Activated CD4-positive, alpha-beta T cell treated with anti-CD3 and anti-CD28 coated beads, Interleukin-10, Interleukin-2, amounts not matched to agents 100 ng/mL and 50 ng/mL, durations not matched to agents 16 hours and 8 hours (primary cell): ENCODE measurements at regions not wholly inside any gene's neighbourhood (a gene's known extent, or its start where the extent isn't known, plus 50 kb on each side); places are given as distances from the start of the nearest gene placed in this dataset.
"Not testable (repeated sequence)": the region's sequence is repeated elsewhere in the genome, so short reads cannot be mapped to it uniquely, and the experiment has no call there.

ENCODE experiments used
- DNase-seq: peaks from one replicate; pipeline ENCODE4 v3.0.0-alpha.2; 2020

GRCh38 chr11:38384568-38384967 is 1786.5 kb upstream of the RAG2 start:
- DNase-seq = no peak

- no peak for DNase-seq
These were observed 1767.2 kb upstream of the RAG2 start for GRCh38 chr11:38365274-38365673.

- DNase-seq = no peak
These were observed 1758.2 kb upstream of the RAG2 start for GRCh38 chr11:38356255-38356654.

- no peak for DNase-seq
These were observed 1747.2 kb upstream of the RAG2 start for GRCh38 chr11:38345286-38345685.

DNA sequence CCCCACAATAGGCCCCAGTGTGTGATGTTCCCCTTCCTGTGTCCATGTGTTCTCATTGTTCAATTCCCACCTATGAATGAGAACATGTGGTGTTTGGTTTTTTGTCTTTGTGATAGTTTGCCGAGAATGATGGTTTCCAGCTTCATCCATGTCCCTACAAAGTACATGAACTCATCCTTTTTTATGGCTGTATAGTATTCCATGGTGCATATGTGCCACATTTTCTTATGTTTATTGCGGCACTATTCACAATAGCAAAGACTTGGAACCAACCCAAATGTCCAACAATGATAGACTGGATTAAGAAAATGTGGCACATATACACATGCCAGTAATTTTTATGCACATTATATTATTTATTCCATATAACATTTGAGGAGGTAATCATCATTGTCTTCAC is 1743.6 kb upstream of the RAG2 start:
- not testable (repeated sequence) for DNase-seq

GRCh38 chr11:38339835-38340440 is 1741.9 kb upstream of the RAG2 start:
- no peak for DNase-seq

DNA sequence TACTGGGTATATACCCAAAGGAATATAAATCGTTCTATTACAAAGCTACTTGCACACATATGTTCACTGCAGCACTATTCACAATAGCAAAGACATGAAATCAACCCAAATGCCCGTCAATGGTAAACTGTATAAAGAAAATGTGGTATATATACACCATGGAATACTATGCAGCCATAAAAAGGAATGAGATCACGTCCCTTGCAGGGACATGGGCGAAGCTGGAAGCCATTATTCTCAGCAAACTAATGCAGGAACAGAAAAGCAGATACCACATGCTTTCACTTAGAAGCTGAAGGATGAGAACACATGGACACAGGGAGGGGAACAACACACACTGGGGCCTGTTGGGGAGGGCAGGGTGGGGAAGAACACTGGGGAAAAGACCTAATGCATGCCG is 1740.0 kb upstream of the RAG2 start:
- DNase-seq = not testable (repeated sequence)

DNA sequence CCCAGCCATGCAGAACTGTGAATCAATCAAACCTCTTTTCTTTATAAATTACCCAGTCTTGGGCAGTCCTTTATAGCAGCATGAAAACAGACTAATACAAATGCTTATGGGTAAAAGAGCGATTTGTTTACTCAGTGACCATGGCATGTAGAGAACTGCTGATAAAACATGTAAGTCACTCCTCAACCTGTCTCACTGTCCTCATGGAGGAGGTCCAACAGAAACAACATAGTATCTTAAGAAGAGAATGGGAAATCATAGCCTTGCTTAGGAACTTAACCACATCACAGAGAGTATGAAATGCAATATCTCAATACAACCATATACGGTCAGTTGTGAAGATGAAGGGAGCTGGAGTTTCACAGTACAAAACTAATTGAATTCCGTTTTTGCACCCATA is 1734.0 kb upstream of the RAG2 start:
- no peak for DNase-seq

GRCh38 chr11:38330578-38330977 is 1732.5 kb upstream of the RAG2 start:
- DNase-seq = no peak

DNA sequence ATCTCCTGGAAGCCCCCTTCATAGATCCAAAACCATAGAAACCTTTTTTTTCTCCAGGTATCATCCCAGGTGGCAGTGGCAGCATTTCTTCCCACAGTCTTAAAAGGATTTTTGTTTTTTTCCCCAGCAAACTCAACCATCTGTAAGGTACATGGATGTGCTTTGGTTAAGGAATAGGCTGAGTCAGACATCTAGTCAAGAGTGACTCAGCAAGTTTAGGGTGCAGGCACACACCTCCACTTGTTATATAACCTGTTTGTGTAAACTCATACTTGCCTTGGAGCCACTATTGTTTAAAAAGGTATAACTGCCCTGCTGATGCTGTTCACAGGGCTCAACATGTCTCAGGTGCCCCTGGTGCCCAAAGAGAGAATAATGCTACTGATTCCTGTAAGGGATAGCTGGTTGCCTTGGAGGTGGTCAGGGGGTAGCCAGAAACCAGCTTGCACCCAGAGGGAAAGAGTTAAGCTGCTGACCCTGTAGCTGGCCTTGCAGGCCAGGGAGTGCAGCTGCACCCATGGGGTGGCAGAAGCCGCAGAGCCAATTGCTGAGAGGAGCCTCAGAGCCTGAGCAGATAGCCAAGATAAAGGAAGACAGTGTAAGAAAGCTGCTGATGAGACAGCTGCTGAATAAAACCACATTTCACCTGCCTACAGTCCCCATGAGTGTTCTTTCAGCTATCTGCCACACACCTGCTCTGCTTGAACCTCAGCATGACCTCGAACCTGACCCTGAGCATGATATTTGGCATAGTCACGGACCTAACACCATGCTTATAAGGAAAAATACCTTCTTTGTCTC is 1726.1 kb upstream of the RAG2 start:
- DNase-seq = no peak

DNA sequence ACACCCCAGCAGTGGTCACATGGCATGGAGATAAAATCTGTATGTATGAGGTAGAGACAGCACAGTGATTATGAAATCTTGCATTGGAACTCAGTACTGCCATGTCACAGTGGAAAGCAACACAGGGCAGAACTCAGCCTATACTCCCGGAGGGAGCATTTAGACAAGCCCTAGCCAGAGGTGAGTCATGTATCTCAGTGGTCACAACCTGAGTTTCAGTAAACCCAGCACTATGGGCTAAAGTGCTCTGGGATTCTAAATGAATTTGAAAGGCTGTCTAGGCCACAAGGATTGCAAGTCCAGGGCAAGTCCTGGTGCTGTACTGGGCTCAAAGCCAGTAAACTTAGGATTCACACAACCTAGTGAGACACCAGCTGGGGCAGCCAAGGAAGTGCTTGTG is 1717.1 kb upstream of the RAG2 start:
- no peak for DNase-seq

- DNase-seq = no peak
These were observed 1709.4 kb upstream of the RAG2 start for GRCh38 chr11:38307455-38307854.

DNA sequence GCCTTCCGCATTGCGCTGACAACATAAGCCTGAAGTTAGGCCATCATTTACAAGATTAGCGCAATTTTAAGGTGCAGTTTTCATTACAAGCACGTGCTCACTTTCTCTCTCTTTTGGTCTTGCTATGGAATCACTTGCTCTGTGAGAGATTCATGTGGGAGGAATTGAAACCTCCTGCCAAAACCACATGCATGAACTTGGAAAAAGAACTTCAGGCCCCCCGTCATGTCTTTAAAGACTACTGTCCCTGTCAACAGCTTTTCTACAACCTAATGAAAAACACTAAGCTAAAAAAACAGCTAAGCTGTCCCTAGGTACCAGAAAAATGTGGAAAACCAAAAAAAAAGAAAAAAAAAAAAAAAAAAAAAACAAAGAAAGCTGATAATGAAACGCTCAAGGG is 1707.6 kb upstream of the RAG2 start:
- DNase-seq = no peak

DNA sequence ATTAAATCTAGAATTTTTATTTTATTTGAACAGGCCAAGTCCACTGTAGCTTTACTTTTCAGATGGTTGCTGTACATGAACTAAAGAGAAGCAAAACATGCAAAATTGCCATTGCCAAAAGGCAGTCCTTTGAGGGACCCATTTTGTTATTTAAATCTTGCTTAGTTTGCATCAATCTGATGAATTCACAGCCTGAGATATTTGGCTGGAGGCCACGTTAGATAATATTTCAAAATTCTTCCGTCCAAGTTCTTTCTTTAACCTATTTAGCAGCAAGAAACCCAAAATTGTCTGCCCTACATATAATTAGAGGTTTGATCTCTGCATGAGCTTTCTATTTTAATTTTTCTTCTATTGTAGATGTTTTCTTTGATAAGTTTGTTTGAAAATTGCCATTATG is 1706.9 kb upstream of the RAG2 start:
- no peak for DNase-seq

- DNase-seq = no peak
These were observed 1704.5 kb upstream of the RAG2 start for GRCh38 chr11:38302564-38302963.

- DNase-seq = no peak
These were observed 1702.5 kb upstream of the RAG2 start for GRCh38 chr11:38300570-38300969.

- no peak for DNase-seq
These were observed 1698.3 kb upstream of the RAG2 start for GRCh38 chr11:38296211-38296776.

DNA sequence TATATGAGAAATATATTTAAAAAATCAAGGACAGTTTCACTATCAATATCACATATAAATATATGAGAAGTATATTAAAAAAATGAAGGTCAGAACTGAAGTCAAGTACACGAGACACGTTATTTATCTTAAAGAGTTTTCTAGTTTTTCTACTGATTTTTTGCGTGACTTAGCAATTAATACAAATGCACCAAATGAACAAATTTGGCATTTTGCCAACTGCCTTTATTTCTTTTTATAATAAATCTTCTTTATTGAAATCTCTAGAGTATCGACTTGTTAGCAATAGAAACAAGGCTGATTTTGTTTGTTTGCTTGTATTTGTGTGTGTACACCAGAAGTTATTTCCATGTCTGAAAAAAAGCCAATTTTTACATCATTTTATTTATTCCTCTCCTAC is 1684.7 kb upstream of the RAG2 start:
- no peak for DNase-seq

- no peak for DNase-seq
These were observed 1680.6 kb upstream of the RAG2 start for GRCh38 chr11:38278457-38279141.

DNA sequence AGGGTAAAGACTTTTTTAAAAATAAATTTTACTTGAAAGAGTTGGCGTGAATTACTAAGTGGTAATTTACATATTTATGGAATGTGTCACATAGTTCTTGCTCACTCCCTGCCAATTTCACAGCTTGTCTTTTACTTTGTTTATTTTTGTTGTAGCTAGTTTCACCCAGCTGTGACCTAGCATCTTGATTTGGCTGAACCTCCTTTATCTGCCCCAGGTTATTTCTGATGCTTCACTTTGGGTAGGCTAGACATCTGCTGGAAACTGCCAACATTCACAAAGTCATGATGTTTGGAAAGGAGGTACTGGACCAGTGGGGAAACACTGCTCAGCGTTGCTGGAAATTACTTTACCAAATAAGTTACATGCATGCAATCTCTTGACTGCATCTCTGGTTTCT is 1676.0 kb upstream of the RAG2 start:
- no peak for DNase-seq

- DNase-seq = no peak
These were observed 1674.3 kb upstream of the RAG2 start for GRCh38 chr11:38272376-38272775.

DNA sequence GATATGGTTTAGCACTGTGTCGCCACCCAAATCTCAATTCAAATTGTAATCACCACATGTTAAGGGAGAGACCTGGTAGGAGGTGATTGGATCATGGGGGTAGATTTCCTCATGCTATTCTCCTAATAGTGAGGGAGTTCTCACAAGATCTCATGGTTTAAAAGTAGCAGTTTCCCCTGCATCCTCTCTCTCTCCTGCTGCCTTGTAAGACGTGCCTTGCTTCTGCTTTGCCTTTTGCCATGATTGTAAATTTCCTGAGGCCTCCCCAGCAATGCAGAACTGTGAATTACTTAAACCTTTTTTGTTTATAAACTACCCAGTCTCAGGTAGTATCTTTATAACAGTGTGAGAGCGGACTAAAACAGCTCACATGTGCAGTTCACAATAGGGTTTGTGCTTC is 1668.7 kb upstream of the RAG2 start:
- DNase-seq = no peak

- DNase-seq = no peak
These were observed 1658.4 kb upstream of the RAG2 start for GRCh38 chr11:38256436-38256835.

- DNase-seq = no peak
These were observed 1656.9 kb upstream of the RAG2 start for GRCh38 chr11:38254913-38255312.
